ENCODE measurements at regions not wholly inside any gene's neighbourhood (a gene's known extent, or its start where the extent isn't known, plus 50 kb on each side); places are given as distances from the start of the nearest gene placed in this dataset.
A peak's percentile ranks its signal among the peaks of the same experiment; 100 is the strongest.

DNA sequence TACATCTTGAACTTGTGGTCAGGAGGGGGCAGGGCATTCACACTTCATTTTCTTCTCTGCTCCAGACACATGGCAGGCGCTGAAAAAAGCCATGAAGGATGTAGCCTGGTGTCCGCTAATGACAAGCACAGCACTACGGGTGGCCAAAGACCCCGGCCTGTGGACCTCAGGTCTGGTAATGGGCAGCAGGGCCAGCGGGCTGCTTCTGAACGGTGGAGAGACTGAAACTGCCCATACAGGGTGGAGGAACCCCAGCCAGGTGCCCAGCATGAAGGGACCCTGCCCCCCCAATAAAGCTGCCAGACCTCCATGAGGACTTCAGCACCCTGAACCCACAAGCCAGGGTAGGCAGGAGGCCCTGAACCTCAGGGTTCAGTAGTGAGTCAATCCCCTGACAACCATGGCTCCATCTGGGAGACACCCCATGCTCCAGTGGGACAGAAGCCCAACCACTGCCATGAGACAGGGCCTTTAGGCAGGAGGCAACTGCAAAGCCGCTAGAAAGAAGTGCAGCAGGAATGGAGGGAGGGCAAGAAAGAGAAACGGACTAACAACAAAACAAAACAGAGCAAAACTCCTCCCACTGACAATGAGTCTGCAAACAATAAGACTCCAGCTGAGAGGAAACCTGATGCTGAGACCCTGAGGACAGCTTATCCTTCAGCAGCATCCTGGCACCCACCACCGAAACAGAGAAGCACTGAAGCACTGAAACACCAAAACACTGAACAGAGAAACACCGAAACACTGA lies 140.2 kb upstream of the PPP2R2D start:
- DNase-seq = peak; percentile 34

DNA sequence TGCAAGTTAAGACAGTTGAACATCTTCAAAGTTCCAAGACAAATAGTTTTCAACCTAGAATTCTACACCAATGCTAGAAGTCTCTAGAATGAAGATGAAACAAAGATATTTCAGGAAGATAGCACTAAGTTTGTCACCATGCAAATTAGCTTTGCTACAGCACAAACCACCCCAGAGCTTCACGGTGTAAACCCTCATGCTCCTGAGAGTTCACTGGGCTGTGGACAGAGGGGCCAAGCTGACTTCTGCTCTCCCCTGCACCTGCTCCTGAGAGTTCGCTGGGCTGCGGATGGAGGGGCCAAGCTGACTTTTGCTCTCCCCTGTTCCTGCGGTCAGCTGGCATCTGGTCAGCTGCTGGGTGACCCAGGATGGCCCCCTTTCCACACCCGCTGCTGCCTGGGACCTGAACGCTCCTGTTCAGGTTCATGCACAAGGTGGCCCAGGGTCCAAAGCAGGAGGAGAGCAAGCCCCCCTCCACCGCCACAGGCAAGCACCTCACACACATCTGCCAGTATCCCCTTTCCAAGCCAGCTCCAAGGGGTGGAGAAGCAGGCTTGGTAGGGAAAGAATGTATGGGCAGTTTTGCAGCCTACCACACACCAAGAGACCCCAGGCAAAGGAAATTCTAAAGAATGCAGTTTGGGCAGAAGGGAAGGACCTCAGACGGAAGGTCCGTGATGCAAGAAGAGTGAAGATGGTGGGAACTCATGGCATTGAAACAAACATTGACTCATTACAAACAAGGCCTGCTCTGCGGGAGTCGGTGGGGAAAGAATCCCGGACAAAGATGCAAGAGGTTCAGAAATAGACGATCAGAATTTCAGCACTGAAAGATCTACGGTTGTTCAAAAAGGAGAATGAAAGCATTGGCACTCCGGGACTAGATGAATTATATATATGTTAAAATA lies 137.8 kb upstream of the PPP2R2D start:
- DNase-seq = no peak

DNA sequence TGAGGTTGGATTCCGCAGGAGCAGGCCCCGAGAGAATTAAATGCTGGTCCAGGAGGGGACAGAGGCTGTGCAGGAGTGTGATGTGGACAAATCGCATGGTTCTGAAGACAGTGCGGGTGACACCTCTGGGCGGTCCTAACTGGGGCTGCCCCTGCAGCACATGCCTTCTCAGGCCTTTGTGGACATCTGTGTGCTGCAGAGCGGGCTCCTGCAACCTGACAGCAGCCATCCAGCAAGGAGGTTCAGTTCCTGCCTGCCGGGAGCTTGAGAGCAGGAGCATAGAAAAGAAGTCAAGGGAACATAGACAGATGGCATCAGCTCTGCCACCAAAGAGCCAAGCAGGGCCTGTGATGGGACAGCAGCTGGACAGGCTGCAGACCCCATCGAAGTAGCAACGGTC lies 135.9 kb upstream of the PPP2R2D start:
- DNase-seq = no peak

DNA sequence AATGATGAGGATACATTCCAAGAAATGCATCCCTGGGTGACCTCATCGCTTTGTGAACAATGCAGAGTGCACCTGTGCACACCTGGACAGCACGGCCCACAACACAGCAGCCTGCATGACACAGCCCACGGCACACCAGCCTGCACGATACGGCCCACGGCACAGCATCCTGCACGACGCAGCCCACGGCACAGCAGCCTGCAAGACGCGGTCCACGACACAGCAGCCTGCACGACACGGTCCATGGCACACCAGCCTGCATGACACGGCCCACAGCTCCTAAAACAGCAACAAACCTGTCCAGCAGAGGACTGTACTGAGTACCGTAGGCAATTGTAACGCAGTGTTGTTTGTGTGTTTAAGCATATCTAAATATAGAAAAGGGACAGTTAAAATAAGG lies 134.7 kb upstream of the PPP2R2D start:
- DNase-seq = no peak

DNA sequence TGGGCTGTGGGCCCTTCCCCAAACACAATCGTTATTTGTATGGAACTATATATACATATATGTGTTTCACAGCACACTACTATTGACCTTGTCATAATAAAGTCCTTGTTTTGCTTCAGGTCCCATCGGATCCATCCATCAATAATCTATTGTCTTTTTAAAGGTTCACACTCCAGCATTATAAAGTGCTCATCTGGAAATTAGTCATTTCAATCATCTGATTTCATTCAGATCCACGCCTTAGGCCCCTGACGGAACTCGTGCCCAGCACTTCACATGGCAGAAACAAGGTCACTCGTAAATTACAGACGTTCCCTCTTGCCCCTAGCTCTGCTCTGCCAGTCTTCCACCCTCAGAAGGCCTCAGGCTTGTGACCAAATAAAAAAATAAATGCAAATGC lies 133.1 kb upstream of the PPP2R2D start:
- no peak for DNase-seq

DNA sequence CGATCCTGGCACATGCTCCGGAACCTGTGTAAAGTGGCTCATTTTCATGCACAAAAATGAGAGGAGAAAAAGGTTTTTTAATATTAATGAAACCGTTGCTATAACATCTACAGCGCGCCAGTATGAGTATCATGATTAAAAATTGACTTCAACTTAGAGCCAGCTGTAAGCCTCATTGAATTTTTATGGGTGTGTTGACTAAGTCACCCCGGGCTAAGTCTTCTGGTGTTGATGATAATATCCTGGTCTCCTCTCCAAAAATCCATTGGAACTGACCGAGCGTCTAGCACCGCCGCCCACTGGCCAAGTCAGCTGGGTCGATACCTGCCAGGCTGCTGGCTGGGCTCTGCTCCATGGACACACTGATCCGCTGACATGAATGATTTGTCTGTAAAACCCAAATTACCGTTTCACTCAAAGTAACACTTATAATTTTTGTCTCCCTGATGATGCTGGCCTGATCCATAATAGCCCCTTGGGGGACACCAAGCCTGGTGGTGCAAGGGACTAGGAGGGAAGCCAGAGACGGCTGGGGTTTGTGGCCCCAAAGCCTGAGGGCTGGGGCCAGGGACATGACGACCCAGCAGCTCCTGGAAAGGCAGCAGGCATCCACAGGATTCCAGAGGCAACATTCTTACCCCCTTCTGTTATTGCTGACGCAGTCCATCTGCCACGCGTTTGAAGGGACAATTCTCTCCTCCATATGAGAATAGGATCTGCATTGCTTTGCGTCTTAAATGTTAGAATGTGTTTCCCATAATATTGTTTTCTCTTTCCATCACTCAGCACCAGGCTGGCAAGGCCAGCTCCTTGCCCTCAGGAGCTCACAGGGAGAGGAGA lies 131.0 kb upstream of the PPP2R2D start:
- DNase-seq = no peak

DNA sequence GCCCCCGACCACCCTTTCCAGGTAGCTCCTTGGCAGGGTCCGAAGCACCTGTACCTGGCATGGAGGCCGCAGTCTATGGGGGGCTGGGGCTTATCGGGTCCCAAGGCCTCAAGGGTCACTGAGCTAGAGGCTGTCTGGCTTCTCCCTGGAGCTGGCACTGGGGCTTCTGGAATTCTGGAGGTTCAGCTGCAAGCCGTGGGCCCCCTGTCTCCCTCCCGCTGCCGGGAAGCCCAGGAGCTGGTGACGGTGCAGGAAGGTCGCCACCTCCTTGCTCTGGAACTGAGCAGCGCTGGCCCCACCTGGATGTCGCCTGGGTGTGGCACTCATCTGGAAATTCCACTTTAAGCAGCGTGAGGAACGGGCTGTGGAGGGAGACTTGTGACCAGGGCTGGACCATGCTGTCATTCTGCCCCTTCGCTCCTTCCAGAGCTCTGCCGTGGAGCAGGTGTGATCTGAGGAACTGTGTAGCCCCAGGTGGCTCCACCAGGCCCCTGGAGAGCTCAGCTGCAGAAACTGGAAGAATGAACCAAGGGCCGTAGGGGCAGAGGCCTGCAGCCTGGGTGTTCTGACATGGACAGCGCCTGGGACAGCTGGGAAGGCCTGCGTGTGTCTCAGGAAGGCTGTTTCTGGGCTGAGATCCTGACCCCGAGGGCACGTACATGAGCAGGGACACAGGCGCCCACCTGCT lies 129.7 kb upstream of the PPP2R2D start:
- no peak for DNase-seq

DNA sequence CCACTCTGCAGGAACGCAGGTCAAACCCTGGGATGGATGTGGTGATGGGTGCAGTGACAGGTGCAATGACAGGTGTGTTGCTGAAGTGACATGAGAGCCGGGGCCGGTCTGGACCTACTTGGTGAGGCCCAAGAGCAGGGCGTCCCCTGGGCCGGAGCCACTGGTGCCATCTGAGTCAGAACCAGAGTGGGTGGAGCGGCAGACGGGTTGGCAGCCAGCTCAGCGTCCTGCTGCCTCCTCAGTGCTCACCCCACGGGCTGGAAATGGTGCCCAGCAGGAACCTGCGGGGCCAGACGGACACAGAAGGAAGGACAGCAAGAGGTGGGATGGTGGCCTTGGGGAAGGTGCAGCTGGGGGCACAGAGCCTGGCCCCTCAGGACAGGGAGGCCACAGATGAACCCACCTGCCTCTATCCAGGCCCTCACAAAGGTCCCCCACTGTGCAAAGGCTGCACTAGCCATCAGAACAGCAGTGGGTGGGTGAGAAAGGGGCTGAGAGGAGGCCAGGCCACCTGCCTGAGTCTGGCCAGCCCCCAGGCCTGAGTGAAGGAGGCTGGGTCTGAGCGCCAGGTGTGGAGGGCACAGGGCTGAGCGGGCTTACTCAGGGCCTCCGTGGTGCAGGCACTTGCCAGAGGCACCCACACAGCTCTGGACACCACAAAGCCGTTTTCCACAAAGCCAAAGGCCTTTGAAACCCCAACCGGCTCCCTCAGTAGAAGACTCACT lies 129.0 kb upstream of the PPP2R2D start:
- no peak for DNase-seq

DNA sequence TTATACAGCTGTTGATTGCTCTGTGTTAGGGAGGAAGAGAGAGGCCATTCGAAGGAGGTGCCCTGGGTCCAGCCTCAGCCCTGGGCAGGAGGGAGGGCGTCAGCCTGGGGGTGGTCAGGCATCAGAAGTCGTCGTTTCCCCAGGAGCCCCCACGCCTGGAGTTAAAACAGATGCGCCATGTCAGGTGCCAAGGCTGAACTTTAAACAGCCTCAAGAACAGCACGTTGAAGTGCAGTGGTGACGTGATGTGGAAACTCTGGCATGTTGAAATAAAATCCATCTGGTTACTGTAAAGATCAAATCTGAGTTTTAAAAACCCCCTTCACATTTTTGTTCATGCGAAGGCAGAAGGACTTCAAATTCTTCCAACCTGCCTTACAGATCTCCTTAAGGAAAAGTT lies 128.4 kb upstream of the PPP2R2D start:
- no peak for DNase-seq

DNA sequence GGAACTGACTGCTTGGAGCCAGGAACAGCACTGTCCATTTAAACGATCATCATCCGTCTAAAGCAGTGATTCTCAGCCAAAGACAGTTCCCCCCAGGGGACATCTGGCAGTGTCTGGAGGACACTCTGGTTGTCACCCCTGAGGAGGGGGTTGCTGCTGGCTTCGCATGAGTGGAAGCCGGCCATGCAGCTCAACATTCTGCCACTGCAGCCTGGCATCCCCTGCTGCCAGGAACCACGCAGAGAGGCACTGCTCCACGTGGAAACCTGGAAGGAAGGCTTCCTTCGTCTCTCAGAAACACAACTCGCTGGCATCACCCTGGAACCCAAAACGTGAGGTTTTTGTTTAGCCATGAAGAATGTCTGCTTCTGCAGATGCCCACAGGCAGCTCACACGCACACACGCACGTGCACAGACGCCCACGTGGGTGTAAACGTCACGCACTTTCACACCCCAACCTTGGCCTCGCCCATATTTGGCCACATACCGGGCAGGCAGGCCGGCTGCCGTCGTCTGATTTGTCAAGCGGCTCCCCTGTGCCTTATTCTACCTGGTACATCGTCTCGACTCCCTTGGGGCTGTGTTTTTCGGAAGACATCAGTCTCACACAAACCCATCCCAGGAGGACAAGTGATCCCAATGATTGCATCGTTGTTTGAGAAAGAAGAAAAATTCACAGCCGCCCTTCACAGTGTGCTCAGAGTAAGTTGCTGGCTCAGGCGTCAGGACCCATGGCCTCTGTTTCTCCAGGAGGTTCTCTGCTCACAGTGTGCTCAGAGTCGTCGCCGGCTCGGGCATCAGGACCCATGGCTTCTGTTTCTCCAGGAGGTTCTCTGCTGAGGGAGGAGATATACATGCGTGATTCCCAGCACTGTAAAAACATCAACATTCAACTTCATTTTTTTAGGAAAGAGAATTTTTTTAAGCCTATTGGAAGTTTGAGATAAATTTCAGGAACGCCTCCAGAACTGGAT lies 127.2 kb upstream of the PPP2R2D start:
- no peak for DNase-seq

DNA sequence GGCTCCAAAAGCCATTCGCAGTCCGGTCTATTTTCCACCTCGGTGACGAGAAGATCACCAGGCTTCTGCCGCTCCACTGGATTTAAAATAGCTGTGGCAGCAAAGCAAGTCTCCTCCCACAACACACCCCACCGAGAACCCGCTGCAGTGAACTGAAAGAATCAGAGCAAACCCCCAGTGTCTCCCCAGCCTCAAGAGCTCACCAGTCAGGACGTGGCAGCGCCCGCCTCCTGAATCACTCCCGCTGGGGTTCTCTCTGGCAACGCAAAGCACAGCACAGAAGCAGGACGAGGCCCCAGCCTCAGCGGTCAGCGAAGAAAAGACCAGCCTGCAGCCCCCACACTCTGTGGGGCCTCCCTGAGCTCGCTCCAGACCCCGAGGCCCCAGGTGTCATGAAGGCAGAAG lies 126.1 kb upstream of the PPP2R2D start:
- no peak for DNase-seq

DNA sequence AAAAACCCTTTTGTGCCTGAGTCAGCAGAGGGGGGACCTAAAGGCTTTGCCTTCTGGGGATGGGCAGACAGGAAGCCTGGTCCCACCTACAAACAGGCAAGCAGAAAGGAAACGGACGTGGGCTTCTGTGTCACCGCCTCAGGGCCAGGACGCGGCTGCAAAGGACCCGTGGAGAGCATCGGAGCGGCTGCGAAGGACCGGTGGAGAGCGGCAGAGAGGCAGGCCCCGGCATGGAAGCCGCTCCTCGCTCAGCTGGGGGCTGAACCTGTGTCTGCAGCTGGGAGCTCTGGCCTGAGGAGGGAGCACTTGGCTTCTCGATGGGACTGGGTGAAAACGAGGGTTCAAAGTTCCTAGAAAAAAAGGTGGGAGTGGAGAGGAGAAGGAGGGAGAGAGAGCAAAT lies 125.4 kb upstream of the PPP2R2D start:
- DNase-seq = no peak

DNA sequence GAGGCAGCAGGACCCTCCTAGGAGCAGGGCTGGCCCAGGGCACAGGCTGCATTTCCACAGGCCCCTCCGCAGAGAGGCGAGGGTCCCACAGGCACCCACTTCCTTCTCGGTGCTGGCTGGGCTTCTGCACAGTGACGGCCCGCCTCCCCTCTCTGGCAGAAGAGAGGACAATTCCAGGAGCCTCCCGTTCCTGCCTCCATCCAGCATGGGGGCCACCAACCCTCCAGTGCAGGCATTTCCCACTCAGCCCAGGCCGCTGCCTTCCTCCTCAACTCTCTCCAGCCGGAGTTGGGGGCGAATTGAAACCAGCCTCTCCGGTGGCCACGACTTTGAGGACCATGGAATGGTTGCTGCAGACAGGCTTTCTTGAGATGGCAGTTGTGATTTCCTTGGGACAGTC lies 125.0 kb upstream of the PPP2R2D start:
- no peak for DNase-seq

DNA sequence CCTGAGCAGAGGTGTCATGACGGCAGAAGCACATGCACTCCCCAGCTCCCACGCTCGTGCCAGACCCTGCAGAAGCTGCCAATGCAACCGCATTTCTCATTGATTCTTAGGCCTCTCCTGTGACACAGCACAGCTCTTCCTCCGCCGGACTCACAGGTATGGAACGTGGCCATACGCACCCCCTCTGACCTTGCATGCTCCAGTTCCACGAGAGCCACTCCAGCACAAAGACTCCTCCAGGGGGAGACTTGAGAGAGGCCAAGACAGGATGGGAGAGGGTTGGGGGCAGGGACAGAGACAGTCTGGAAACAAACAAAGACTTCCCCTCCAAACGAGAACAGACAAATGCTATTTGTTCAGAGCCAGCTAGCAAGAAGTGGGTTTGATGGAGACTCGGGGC lies 124.3 kb upstream of the PPP2R2D start:
- no peak for DNase-seq

DNA sequence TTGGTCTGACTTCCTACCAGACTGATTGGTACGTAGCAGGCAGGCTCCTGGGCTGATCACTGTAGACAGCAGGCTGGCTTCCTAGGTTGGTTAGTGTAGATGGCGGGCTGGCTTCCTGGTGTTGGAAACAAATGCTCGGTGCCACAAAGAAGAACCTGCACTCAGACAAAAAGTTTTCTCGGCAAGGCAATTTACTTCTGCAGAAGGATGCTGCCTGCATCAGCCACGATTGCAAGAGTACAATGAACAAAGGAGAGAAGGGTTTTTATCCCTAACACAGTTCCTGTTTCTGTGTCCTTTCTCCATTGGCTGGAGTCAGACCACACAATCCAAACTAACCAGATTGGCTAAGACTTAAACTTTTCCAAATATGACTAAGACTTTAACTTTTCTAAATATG lies 123.6 kb upstream of the PPP2R2D start:
- no peak for DNase-seq

DNA sequence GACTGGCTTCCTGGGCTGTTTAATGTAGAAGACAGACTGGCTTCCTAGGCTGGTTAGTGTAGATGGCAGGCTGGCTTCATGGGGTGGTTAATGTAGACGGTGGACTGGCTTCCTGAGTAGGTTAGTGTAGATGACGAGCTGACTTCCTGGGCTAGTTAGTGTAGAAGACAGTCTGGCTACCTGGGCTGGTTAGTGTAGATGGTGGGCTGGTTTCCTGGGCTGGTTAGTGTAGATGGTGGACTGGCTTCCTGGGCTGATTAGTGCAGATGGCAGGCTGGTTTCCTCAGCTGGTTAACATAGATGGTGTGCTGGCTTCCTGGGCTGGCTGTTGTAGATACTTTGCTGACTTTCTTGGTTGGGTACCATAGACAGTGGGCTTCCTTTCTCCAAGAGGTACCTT lies 122.9 kb upstream of the PPP2R2D start:
- no peak for DNase-seq

DNA sequence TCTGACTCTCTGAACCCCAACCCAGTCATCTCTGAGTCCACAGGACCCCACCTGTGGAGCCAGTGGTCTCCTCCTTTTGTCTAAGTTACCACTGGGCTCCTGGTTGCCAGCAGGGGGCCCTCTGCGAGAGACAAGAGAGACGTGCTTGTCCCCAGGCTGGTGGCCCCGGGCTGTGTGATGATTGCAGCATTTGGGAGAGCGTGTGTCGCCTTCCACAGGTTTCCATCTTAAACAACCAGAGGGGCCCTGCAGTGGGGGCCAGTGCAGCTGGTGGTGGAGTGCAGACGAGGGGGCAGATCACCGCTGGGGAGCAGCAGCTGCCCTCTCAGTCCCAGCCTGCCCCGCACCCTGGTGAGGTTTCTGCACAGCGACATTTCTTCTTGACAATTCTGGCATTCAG lies 122.4 kb upstream of the PPP2R2D start:
- no peak for DNase-seq

DNA sequence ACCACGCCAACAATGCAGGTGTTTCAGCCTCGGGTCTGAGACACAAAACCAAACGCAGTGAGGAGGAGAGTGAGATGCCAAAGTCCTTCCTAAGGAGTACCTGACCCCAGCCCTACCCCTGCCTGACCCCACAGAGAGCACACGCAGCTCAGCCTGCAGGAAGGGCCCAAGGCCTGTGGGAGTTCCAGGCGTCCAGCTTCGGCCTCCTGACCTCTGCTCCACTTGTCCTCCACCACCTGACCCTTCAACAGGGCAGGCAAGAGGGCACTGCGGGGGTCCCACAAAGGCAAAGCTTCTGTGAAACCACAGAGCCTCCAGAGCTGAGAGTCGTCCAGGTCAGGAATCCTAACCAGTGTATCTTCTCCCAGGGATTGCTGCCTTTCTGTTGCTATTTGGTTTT lies 122.0 kb upstream of the PPP2R2D start:
- no peak for DNase-seq

DNA sequence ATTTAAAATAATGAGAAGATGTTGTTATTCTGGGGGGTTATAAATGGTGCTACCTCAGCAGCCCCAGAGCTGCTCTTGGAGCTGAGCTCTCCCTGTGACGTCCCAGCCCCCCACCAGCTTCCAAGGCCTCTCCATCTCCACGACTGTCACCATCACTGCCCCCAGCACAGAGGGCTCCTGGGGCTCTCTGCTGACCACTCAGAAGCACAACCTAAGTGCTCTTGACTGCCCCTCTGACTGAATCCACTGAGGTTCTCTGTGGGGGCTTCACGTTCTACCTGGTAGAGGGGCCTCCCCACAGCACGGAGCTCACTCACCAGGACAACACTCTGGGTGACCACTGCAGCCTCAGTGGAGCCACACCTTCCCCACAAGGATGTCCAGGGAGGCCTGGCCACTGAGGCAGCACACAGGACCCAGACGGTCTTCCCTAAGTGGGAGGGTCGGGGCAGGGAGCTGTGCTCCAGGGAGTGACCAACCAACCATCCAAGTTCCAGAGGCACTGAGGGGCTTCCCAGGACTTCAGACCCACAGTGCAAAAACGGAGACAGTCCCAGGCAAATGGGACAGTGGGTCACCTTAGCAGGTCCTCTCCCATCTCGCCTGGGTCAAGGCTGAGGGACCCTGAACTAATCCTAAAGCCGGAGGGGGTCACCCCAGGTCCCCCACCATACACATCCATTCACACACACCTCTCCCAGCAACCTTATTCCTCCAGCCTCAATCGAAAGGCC lies 121.0 kb upstream of the PPP2R2D start:
- DNase-seq = no peak

DNA sequence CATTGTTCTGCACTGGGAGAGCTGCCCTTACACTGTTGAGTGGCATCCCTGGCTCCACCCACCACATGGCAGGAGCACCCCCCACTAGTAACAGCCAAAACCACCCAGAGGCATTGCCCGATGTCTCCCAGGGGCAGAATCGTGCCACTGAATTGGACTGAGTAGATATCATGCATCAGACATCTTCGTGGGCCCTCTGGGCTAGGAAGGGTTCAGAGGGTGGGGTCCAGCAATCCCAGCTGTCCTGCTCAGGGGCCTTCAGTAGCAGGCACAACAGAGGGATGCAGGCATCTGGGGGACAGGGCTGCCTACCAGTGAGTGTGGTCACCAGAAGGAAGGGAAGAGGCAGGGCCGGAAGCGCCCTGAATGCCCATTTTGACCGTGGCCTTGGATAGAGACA lies 119.7 kb upstream of the PPP2R2D start:
- DNase-seq = no peak

Data from NCI-H510A (cell line).